RCC 7860 (cell line): ENCODE measurements at regions not wholly inside any gene's neighbourhood (a gene's known extent, or its start where the extent isn't known, plus 50 kb on each side); places are given as distances from the start of the nearest gene placed in this dataset.
"Not testable (repeated sequence)": the region's sequence is repeated elsewhere in the genome, so short reads cannot be mapped to it uniquely, and the experiment has no call there.

Source experiments
- DNase-seq: peaks from one replicate; pipeline ENCODE4 v3.0.0-alpha.2; 2015; ENCODE audit warnings: low spot score
- FAIRE-seq: peaks from 2 replicates; lab custom pipeline; 2012; peaks lifted over from hg19 to GRCh38; lab: Jason Lieb, UNC

DNA sequence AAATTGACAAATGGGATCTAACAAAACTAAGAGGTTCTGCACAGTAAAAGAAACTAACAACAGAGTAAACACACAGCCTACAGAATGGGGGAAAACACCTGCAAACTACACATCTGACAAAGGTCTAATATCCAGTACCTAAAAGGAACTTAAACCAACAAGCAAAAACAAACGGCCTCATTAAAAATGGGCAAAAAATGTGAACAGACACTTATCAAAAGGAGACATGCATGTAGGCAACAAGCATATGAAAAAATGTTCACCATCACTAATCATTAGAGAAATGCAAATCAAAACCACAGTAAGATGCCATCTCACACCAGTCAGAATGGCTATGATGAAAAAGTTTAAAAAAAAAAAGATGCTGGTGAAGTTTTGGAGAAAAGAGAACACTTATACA is 197.4 kb downstream of the KBTBD2 start:
- FAIRE-seq (no peak), DNase-seq (no peak)

DNA sequence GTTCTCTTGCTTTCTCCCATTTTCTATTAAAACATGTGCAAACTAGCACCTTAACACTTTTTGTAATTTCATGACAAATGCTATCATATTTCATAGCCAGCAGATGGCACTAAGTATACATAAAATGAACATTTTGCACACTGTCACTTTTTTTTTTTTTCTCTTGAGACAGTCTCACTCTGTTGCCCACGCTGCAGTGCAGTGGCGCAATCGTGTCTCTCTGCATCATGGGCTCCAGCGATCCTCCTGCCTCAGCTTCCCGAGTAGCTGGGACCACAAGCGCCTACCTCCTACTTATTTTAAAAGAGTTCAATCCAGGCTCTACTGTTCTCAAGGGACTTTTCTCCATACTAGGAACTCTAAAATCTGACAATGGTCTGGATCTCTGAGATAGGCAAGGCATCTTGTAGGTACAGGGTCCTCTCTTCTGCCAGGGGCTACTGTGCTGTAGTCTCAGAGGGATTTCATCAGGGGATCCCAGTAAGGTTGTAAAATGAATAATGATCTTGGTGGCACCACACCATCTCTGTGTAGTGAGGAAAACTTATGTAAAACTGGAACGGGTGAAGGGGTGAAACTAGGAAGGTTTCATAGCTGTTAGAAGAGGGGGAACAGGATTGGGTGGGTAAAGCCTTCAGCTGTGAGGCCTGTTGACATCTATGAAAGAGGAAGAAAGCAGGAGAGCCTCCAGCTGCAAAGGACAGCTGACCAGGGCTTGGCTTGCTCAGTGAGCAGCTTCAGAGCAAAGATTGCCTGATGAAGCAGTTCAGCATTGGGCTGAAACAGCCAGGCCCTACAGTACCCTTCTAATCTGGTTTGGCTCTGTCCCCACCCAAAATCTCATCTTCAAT is 196.9 kb downstream of the AVL9 start:
- DNase-seq (peak; percentile 45), FAIRE-seq (peak; percentile 93)

DNA sequence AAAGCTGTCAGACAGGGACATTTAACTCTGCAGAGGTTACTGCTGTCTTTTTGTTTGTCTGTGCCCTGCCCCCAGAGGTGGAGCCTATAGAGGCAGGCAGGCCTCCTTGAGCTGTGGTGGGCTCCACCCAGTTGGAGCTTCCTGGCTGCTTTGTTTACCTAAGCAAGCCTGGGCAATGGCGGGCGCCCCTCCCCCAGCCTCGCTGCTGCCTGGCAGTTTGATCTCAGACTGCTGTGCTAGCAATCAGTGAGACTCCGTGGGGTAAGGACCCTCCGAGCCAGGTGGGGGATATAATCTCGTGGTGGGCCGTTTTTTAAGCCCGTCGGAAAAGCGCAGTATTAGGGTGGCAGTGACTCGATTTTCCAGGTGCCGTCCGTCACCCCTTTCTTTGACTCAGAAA is 192.8 kb downstream of the AVL9 start:
- not testable (repeated sequence) for FAIRE-seq

DNA sequence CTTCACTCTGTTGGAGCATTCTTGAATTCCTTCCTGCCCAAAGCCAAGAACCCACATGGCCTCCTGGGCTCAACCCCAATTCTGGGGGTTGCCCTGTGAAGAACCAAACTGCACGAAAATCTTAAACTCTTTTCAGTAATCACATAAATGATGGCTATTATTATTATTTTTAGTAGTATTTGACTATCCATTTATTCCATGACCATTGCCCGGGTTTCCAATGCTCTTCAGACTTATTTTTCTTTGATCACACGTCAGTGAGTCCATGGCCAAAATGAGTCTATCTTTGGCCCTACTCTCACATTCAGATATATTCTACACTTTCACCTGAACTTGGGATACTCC is 185.9 kb downstream of the AVL9 start:
- DNase-seq (no peak), FAIRE-seq (no peak)

More for the DNA sequence above, 192.8 kb downstream of the AVL9 start:
- DNase-seq = not testable (repeated sequence)

DNA sequence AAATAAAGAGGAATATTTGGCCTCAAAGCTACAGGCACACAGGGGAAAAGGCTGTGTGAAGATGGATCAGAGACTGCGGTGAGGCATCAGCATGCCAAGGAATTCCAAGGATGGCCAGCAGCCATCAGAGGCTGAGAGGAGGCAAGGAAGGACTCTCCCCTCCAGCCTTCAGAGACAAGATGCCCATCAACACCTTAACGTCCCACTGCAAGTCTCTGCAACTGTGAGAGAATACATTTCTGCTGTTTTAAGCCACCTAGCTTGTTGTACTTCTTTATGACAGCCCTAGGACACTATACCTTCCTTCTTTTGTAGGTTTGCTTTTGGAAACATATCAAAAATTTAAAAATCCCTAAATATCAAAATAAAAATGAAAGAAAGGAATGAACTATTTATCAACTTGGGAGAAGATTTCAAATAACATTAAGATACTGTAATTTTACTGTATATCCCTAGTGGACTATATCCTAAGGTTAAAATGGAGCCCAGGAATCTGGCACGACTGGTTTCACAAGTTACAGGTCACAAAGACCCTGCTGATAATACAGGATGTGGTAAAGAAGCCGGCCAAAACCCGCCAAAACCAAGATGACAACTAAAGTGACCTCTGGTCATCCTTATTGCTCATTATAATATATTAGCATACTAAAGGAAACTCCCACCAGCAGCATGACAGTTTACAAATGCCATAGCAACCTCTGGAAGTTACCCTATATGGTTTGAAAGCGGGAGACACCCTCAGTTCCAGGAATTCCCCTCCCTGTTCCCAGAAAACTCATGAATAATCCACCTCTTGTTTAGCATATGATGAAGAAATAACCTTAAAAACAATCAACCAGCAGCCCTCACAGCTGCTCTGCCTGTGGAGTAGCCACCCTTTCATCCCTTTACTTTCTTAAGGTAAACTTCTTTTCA is 185.2 kb downstream of the AVL9 start:
- FAIRE-seq (no peak), DNase-seq (peak; percentile 33)

DNA sequence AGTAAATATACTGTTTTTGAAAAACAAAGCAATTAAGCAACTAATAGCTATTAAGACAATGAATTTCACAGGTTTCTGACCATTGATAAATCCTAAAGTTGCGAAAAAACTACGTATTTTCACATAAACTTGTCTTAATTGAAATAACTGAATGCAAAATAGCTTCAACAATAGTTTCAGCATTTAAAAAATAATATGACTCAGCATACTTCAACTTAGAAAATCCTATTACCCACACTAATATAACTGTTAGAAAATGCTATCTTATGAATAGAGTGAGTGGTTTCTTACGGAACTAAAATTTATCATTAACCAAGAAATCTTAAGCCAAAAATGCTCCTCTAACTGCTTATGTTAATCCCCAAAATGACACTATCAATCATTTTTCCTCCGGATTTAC is 183.9 kb downstream of the AVL9 start:
- DNase-seq (no peak), FAIRE-seq (peak; percentile 8)

DNA sequence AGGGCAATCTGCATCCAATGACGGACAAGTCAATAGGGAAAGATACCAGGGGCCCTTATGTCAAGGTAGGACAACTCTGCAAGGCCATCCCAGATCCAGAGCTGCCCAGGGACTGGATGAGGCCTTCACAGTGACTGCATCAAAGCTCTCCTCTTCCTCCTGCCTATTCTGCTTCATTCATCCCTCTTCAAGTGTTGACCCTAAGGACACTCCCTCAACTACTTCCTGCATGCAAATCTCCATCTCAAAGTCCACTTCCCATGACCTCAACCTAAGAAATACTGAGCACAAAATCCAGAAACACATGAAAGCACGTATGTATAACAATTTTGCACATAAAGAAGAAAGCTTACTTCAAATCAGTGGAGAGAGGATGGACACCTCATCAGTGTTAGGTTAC is 182.3 kb downstream of the AVL9 start:
- DNase-seq (no peak), FAIRE-seq (no peak)

DNA sequence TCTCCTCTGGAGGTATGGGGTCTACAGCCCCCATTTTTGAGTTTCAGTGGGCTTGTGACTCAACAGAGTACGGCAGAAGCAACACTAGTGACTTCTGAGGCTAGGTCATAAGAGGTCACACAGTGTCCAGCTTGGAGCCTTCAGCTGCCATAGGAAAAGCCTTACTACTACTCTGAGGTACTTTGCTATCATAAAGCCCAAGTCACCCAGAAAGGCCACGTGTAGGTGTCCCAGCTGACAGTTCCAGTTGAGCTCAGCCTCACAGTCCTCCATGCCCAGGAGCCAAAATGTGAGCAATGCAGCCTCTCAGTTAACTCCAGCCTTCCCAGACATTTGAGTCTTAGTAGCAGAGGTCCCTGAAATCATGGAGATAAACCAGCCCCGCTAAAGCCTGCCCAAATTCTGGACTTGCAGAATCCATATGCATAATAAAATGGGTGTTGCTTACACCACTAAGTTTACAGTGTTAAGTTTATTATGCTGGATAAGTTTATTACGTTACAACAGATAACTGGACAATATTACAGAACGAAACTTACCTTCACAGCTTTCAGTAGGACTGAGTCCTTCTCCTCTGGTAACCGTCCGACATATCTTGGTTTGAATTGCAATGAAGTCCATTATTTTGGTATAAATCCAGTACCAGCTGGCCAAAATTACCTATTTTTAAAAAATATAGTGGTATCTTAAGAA is 181.1 kb downstream of the AVL9 start:
- FAIRE-seq = no peak

DNA sequence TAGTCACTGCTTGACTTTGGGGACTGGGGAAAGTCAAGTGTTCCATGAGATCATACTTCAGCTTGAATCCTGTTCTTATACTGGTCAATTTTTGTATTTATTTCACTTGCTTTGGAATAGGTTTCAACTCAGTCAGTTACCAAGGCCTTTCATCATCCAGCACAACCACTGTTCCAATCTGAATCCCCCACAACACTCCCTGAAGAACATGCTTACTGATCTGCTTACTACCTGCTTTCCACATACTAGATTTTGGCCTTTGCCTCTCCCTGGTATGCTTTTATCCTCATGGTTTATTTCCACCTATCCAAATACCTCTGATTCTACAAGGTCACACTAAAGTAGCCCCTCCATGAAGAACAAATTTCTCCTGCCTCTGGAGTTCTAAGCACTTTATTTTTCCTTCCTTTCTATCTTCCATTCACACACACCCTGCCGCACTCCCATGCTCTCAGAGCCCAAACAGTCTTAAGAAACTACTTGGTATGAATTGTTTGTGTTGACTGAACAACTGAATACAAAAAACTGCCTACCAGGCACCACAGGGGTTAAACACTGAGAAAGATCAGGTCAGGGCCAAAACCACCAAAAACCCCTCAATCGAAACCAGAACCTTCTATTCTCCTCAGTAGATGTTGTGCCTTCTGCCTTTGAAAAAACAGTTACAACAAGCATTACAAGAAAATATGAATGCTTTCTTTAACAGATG is 178.1 kb downstream of the AVL9 start:
- DNase-seq (no peak), FAIRE-seq (no peak)

More for the DNA sequence above, 181.1 kb downstream of the AVL9 start:
- no peak for DNase-seq

DNA sequence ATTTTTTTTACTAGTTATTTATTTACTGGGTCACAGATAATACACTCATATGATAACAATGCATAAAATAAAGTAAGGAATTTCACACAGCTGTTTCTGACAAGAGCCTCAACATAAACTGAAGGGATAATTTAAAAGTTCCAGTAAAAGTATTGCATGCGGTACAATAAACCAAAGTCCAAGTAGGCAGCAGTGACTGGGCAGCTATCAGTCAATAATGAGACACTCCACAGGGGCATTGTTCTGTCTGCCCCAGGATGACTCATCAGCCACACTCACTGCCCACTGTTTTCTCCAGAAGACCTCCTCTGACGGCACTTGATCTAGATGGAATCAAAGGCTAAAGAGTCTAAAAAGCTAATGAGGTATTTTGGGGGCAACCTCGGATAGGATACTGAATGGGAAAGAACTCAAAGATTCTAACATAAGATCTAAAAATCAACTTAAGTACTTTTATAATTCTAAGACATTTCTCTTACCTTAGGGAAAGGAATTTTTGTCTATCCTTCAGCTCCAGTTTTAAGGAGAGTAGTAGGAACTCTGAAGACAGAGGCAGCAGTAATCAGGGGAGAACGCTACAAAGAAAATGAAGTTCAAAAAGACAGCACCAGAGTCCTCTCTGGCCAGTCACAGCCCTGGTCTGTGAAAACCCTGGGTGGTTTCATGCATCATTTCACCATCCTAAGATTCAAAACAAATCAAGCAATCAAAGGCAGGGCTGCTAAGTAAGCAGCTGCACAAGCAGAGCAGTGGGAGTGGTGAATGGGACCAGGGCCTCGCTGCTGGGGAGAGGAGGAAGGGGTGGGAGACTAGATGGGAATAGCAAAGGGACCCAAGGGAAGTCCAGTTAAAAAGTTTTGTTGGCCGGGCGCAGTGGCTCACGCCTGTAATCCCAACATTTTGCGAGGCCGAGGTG is 175.1 kb downstream of the AVL9 start:
- DNase-seq = peak; percentile 96
- no peak for FAIRE-seq

DNA sequence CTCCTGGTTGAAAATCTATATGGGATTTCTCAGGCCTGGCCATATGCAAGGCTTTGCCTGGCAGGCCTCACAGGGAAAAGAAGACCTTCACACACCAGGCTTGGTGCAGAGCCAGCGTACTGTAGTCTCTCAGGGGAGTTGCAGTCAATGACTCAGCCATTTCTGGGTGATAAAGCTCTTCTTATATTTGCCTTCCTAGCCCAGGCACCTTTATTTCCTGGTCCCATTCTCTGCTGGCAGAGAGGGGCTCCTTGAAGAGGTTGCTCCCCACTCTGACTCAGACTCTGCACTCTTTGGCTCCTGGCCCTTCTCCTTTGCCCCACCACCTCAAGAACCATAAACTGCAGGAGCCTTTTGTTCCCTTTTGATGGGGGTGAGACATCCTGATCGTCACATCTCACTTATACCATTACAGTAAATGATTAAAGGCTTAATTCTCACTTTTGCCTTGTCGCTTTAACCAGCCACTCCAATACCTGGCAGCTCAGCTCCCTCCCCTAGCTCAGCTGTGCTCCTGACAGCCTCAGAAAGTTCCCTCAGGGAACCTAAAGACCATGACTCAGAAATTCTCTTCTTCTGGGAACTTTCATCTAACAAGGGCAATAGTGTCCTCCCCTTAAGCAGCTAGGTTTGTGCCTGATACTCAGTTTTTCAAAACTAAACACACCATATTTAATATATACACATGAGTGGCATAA is 174.0 kb downstream of the AVL9 start:
- DNase-seq = peak; percentile 96
- FAIRE-seq = not testable (repeated sequence)

DNA sequence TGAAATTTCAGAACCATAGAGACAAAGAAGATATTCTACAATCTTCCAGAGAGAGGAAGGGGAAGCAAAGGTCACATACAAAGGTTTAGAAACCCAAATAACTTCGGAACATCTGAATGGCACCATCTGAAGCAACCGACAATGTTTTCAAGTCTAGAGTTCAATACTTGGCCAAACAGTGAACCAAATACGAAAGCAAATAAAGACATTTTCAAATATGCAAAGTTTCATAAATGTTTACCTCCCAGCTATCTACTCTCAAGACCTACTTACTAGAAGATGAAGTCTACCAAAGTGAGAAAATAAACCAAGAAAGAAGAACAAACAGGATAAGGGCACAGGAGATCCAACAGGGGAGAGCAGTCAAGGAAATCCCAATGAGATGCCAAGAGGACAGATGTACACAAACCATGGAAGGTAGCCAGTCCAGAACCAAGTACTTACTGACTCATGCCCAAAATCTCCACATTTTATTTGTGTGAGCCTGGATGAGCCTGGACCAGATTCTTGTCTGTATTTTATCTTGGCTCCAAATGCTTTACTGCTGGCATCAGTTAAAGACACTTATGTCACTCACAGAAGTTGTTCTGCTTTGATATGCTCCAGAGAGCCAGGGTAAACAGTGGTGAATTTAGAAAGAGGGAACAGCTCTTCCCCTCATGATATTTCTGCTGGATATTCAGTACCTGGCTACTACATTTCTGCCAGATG is 173.3 kb downstream of the AVL9 start:
- DNase-seq (peak; percentile 87), FAIRE-seq (peak; percentile 98)

DNA sequence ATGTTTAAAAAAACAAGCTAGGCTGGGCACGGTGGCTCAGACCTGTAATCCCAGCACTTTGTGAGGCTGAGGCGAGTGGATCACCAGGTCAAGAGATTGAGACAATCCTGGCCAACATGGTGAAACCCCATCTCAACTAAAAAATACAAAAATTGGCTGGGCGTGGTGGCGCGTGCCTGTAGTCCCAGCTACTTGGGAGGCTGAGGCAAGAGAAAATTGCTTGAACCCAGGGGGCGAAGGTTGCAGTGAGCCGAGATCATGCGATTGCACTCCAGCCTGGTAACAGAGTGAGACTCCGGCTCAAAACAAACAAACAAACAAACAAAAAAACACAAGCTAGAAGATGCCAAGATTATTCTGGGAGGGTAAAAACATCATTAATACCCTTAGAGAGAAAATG is 172.3 kb downstream of the AVL9 start:
- not testable (repeated sequence) for DNase-seq, FAIRE-seq

DNA sequence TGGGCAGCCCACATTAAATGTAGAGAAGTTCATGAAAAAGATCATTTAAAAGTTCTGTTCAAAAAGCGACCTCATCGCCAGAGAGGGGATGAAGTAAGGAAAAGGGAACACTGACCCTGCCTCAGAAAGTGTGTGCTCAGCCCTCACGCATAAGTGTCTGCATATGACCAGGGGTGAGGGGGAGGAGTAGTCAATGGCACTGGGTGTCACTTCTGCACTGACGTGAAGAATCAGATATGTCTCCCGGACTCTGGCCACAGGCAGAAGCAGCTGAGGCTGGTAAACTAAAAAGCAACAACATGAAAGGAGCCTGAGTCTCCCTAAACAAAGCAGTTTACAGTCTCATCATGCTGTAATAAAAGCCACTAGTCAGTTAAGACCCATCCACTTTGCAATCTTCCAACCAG is 168.5 kb downstream of the AVL9 start:
- DNase-seq, FAIRE-seq: not testable (repeated sequence)

DNA sequence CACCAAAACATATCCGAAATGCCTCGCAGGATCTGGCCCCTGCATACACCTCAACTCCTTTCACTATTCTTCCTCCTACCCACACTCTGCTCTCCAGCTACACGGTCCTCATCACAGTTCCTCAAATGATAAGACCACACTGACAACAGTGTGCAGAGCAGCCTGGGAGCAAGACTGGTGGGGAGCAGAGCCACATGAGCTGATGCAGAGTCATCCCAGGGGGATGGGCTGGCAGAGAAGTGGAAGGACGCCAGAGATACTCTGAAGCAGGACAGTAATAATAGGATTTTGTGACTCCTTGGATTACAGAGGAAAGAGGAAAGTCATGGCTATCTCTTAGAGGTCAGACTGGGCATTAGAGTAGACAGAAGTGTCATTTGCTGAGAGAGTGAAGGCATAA is 167.2 kb downstream of the AVL9 start:
- FAIRE-seq = peak; percentile 27
- DNase-seq = not testable (repeated sequence)

DNA sequence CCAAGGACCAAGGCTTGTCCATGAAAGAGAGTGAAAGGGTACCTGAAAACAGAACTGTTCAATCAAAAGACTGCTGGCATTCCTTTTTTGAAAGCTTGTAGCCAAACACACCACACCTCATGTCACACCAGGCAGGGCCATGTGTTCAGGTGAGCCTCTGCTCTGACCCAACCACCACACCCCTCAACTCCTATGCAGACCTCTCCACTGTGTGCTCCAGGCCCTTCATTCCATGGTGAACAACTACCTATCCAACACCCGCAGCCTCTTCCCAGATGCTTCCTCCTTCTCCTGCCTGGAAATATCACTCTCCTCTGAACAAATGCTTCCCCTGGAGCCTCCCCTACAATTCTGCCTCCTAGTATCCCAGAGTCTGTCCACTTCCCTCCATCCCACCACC is 166.6 kb downstream of the AVL9 start:
- DNase-seq (no peak), FAIRE-seq (no peak)

DNA sequence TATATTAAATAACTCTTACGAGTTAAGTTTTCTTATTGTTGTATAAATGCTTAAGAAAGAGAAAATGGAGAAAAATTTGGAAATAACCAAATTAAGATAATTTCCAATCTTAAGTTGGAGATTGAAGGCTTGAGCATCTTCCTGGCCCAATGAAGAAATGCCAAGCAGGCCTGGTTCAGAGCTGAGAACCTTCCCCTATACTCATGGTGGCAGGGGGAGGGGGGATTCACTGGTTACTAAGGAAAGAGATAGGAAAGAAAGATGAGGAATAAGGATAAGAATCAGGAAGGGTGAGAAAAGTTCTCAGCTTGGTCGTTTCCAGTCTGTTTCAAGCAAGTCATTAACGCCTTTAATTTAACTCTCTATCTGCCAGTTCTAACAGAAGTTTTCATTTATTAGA is 166.2 kb downstream of the AVL9 start:
- DNase-seq = no peak
- FAIRE-seq = no peak

DNA sequence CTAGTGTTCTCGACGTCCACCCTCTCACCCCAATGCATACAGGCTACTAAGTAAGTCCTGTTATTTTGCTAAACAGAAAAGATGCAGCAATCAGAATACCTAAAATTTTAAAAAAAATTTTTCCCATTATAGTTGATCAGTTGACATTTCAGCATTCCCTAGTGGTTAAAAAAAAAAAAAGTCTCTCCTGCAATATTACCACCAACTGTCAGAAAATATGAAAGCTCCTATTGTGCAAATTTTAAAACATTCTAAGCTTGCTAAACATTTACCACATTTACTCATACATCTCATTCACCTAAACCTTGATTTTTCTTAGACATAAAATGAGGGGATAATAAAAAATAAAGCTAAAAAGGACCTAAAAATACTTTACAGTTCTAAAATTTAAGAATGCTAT is 165.6 kb downstream of the AVL9 start:
- peak; percentile 73 for FAIRE-seq

More for the DNA sequence above, 165.6 kb downstream of the AVL9 start:
- DNase-seq = no peak
